ENCODE measurements at regions not wholly inside any gene's neighbourhood (a gene's known extent, or its start where the extent isn't known, plus 50 kb on each side); places are given as distances from the start of the nearest gene placed in this dataset.

GRCh38 chr11:28606930-28607329, 498.7 kb downstream of the METTL15 start:
- TF ChIP-seq SIN3A (IDR thresholded peaks at IDR 0.05; ENCODE audit: borderline replicate concordance, insufficient read depth, low read depth, low read length) (no peak), REST (IDR thresholded peaks at IDR 0.05; ENCODE audit: insufficient read depth in 1 of 2, low read depth in 2 of 2, low read length in 1 of 2) (no peak), POLR2AphosphoS5 (IDR thresholded peaks at IDR 0.05; ENCODE audit: low read depth, low read length) (no peak), TCF7L2 (IDR thresholded peaks at IDR 0.05; ENCODE audit: low read depth, low read length) (no peak), CTCF (IDR thresholded peaks at IDR 0.05) (no peak)
- CTCF ChIA-PET = no interaction called here
- ATAC-seq (no peak), DNase-seq (ENCODE audit: low read depth, low spot score) (no peak)
- POLR2A ChIA-PET = no interaction called here
- no peak overlapping the region for H3K4me3 ChIP-seq (ENCODE audit: low read depth in 2 of 2, low read length in 2 of 2)
- H3K27ac ChIP-seq (ENCODE audit: low read length) = no peak overlapping the region
- intact Hi-C loops (cut with micrococcal nuclease; ENCODE audit: unreplicated experiment) = no loop called here
- BruUV-seq (replicated peaks) = no TSS peak
- in situ Hi-C loops (cut with HindIII; ENCODE audit: low pct_unique_long_range_greater_than_20kb, low sequenced_read_pairs) = no loop called here
- no peaks in the 10 kb centered on the region for H3K27me3 ChIP-seq (ENCODE audit: control insufficient read depth, insufficient read depth, low read length)
- H3K4me1 ChIP-seq (ENCODE audit: control insufficient read depth, insufficient read depth, low read length) = no peaks in the 10 kb centered on the region
- H3K36me3 ChIP-seq (ENCODE audit: control insufficient read depth, insufficient read depth, low read length) = no peaks in the 10 kb centered on the region
- no peaks in the 10 kb centered on the region for H3K9me3 ChIP-seq (ENCODE audit: control insufficient read depth, insufficient read depth, low read depth, low read length)

GRCh38 chr11:28599656-28600055, 491.5 kb downstream of the METTL15 start:
- DNase-seq (ENCODE audit: low read depth, low spot score) = no peak
- no peaks in the 10 kb centered on the region for H3K4me1 ChIP-seq (ENCODE audit: control insufficient read depth, insufficient read depth, low read length)
- CTCF ChIA-PET = no interaction called here
- no peaks in the 10 kb centered on the region for H3K9me3 ChIP-seq (ENCODE audit: control insufficient read depth, insufficient read depth, low read depth, low read length)
- H3K27me3 ChIP-seq (ENCODE audit: control insufficient read depth, insufficient read depth, low read length) = no peaks in the 10 kb centered on the region
- H3K4me3 ChIP-seq (ENCODE audit: low read depth in 2 of 2, low read length in 2 of 2) = no peak overlapping the region
- POLR2A ChIA-PET = no interaction called here
- no peak for TF ChIP-seq CTCF (IDR thresholded peaks at IDR 0.05)
- TF ChIP-seq TCF7L2 (IDR thresholded peaks at IDR 0.05; ENCODE audit: low read depth, low read length) = no peak
- no peak for TF ChIP-seq REST (IDR thresholded peaks at IDR 0.05; ENCODE audit: insufficient read depth in 1 of 2, low read depth in 2 of 2, low read length in 1 of 2)
- no TSS peak for BruUV-seq (replicated peaks)
- in situ Hi-C loops (cut with HindIII; ENCODE audit: low pct_unique_long_range_greater_than_20kb, low sequenced_read_pairs) (no loop called here), intact Hi-C loops (cut with micrococcal nuclease; ENCODE audit: unreplicated experiment) (no loop called here)
- ATAC-seq = no peak
- H3K27ac ChIP-seq (ENCODE audit: low read length) = no peak overlapping the region
- no peaks in the 10 kb centered on the region for H3K36me3 ChIP-seq (ENCODE audit: control insufficient read depth, insufficient read depth, low read length)
